Effector CD4-positive, alpha-beta T cell (primary cell): ENCODE measurements at regions not wholly inside any gene's neighbourhood (a gene's known extent, or its start where the extent isn't known, plus 50 kb on each side); places are given as distances from the start of the nearest gene placed in this dataset.
"Not testable (repeated sequence)": the region's sequence is repeated elsewhere in the genome, so short reads cannot be mapped to it uniquely, and the experiment has no call there.

ENCODE experiments used
- DNase-seq: peaks from one replicate; pipeline ENCODE4 v3.0.0-alpha.2; 2020

DNA sequence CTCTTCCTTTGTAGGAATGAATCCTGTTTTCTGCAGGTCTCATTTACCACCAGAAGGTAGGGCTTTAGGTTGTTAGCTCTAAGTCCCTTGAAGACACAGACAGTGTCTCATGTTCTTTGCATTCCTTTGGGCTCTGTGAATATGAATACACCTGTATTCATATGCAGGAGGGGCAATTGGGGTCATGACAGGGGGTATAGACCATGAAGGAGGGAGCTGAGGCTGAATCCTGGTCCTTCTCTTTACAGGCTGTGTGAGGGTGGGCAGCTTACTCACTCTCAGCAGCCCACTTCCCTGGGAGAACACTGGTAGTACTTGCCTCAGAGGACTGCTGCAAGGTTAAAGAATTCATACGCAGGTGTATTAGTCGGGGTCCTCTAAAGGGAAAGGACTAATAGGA is 267.2 kb upstream of the MGMT start:
- no peak for DNase-seq

DNA sequence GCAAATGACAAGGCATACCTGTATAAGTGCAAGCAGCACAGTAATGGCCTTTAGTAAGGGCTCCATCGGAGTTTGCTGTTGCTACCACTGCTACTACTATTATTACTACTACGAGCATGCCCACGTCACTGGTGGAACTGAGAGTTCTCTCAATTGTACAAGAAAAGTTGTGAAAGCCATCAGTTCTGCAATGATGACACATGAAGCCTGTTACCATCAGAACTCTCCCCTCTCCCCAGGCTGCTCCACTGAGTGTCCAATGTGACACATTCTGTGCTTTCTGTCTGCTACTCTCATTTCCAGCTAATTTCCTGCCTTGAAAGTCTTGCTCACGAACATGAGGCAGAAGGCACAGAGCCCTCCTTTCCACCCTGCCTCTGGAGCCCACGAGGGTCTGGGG is 263.2 kb upstream of the MGMT start:
- no peak for DNase-seq

- no peak for DNase-seq
These were observed 259.7 kb upstream of the MGMT start for GRCh38 chr10:129207297-129207696.

- no peak for DNase-seq
These were observed 256.2 kb upstream of the MGMT start for GRCh38 chr10:129210876-129211275.

DNA sequence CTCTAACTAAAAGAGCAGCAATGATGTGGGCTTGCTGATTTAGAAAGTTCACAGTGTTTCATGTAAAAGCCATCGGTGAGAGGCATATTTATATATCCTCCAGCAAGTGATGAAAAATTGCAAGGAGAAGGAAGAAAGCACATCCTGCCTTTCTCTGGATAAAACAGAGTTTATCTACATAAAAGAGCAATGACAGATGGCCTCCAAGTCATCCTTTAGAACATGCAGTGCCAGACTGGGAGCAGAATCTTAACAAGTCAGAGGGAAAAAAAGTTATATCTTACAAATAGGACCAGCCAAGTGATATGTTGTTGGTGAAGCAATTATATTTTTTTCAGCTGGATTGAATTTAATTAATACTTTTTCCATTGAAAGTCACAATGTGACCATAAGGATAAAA is 253.8 kb upstream of the MGMT start:
- no peak for DNase-seq

DNA sequence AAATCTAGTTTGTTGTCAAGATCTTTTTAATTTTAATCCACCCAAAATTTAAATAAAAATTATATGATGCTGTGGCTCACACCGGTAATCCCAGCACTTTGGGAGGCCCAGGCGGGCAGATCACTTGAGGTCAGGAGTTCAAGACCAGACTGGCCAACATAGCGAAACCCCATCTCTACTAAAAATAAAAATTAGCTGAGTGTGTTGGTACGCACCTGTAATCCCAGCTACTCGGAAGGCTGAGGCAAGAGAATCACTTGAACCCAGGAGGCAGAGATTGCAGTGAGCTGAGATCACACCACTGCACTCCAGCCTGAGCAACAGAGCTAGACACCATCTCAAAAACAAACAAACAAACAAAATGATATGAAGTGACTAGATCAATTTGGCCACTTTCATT is 253.0 kb upstream of the MGMT start:
- DNase-seq = not testable (repeated sequence)

DNA sequence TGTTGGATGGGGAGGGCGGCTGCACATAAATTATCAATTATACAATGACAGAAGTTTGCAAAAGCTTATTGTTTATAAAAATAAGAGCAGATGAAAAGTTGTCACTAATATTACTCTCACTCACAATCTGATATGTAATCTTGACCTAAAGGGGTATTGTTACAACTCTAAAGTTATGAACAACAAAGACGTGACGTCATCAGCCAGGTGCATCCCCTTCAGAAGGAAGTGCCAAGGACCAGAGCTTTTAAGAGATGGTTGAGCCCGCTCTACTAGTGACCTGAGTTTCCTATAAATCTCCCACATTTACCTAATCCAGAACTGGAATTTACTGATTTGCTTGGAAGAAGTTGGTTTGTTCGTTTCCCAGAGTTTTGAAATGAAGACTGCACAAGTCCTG is 247.7 kb upstream of the MGMT start:
- no peak for DNase-seq

DNA sequence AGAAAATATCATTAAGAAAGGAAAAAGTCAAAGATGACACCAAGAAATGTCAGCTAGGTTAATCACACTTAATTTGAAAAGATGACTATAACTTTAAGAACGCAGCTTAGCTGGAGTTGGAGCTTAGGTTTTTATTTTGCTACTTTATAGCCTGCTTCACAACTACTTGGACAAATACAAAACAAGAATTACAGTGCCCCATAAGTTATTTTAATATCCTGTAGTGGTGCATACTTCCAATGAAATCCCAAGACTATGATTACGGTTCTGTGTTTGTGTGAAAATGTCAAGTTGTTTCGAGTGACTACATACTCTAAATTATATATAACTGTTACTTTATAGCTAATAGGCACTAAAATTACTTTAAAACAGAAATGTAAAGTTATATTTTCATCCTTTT is 244.6 kb upstream of the MGMT start:
- DNase-seq = no peak

- DNase-seq = no peak
These were observed 243.7 kb upstream of the MGMT start for GRCh38 chr10:129223363-129223762.

- no peak for DNase-seq
These were observed 243.0 kb upstream of the MGMT start for GRCh38 chr10:129224065-129224464.

GRCh38 chr10:129231821-129232220 is 235.2 kb upstream of the MGMT start:
- DNase-seq = no peak

GRCh38 chr10:129233351-129234148 is 233.5 kb upstream of the MGMT start:
- DNase-seq = no peak

GRCh38 chr10:129236274-129236691 is 230.8 kb upstream of the MGMT start:
- DNase-seq = no peak

DNA sequence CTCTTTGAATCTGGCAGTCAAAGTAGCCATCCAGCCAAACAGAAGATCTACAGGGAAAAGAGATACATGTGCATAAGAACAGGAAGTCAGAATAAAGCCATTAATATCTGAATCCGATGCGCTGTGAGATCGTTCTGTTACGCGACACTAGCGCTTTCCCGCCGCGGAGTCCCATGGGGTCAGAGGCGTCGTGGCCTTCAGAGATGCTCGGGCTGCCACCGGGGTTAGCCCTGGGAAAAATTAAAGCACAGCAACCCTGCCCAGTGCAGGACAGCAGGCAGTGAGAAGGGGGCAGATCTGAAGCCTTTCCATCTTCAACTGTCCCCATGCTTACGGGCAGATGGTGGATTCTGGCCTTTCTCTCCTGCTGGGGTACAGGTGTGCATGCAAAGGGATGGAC is 225.6 kb upstream of the MGMT start:
- no peak for DNase-seq

DNA sequence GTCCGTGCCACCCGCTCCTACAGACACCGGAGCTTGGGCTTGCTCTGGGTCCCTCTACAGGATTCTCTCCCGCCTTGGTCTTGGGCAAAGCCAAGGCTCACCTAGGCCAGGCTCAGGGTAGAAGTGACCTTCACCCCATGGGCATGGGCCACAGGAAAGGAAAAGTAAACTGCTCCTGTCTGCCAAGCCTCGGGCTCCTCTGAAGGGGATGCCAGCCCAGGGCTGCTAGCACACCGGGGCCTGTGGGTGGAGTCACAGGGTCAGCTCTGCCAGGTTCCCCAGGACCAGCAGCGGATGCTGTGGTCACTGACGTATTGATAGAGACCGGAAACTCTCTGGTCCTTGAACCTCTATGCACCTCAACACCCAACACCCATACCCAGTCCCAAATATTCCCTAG is 222.7 kb upstream of the MGMT start:
- no peak for DNase-seq

DNA sequence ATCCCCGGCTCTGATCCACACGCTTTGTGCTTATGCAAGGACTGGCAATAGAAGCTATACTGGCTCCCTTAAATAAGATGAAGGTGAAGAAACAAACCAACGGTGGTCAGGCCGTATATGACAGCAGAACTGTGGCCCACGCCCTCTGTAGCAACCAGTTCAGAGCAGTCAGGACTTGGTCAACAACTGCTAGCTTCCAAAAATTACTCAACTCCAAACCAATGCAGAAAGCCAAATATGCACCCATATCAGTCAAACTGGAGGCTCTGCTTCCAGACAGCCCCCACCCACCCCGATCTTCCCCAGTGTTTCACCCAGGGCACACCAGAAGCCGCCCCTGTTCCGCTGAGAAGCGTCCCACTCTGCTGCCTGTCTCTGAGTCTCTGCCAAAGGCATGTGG is 222.3 kb upstream of the MGMT start:
- DNase-seq = no peak

DNA sequence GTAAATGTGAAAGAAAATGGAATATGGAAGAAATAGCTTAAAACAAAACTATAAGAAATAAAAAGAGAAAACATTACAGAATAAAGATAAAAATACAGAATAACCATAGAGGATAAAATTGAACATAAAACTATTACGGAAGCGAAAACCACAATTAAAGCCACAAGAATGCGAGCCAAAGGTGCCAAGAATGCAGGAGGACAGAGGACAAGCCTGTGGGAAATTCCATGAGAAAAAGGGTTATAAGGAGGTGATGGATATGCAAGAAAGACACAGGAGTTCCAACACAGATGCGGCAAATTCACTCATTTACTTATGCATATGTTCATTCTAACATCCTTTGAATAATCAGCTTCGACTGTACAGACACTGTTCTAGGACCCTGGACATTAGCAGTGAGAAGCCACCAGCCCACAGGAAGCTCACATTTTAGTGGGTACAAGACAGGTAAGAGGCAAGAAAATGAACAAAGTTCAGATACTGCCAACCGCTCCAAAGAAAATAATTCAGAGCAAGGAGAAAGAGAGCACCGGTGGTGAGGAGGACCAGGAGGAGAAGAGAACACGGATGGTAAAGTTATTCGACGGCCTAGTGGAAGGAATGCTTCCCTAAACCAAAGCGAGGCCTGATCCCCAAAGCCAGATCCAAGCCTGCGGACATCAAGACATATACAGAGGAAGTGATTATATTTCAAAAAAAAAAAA is 213.7 kb upstream of the MGMT start:
- no peak for DNase-seq

DNA sequence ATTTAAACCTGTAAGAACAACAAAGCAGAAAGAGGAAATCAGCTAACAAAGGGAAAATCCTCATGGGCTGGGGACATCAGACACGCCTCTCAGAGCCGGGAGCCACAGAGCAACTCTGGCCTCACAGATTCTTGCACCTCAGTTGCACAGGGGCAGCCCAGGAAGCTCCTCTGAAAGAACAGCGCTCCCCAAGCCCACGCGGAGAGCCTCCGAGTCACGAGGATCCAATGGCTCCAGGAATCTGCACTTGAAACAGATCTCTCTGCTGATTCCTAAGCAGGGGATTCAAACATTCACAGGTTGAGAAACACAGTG is 213.2 kb upstream of the MGMT start:
- DNase-seq = no peak

- no peak for DNase-seq
These were observed 208.6 kb upstream of the MGMT start for GRCh38 chr10:129258283-129258923.

GRCh38 chr10:129259128-129259815 is 207.8 kb upstream of the MGMT start:
- no peak for DNase-seq

- no peak for DNase-seq
These were observed 194.9 kb upstream of the MGMT start for GRCh38 chr10:129272176-129272575.

DNA sequence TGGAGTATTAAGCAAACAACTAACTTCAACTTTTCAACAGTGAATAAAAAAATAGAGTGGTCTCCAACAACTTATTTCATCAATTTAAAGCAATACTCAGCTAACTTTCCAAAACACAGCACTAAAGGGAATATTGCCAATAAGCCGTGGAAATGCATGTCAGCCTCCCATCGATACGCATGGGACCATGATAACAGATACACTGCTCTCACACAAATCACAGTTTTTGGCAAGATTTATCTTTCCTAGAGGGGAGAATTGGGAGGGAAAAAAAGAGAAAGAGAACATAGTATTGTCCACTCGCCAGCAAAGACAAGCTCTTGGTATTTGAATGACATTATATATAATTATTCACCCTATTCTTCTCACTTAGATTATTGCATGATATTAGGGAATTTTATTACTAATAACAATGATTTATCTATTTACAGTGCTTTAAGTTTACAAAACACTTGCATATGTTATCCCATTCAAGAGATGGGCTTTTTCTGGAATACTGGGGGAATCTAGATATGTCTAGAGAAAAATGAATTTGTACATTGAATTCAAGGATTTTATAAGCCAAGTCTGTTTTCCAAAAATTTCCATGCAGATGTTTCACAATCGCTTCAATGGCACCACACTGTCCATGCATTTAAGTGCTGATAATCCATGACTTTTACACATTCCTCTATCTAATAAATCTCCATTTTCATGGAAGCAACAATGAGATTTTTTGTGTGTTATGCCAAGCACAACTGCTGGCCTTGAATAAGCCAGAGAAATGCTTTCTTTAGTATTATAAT is 194.0 kb upstream of the MGMT start:
- DNase-seq = no peak

DNA sequence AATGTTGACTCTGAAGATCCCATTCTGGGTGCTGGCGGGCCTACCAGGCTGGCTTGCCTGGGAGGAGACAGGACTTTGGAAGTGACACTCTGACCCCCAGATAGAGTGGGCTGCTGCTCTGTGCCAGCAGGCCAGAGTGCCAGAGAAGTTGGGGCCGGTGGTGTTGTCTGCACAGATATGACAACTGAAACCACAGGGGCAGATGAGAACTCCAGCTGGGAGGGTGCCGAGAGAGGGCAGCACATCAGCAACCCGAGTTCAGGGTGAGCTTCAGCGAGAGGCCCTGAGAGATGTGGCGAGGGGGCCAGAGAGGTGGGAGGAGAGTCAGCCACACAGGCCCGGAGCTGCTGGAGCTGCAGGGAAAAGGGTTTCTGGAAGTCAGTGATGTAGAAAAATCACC is 193.2 kb upstream of the MGMT start:
- DNase-seq = no peak
